Gastrocnemius medialis (tissue), 4 donors: ENCODE measurements at regions not wholly inside any gene's neighbourhood (a gene's known extent, or its start where the extent isn't known, plus 50 kb on each side); places are given as distances from the start of the nearest gene placed in this dataset.

ENCODE experiments used
- ATAC-seq, 2 donors: fragments of 150-250 bp; one replicate each; pipeline ENCODE4 v1.9.1; 2016
- DNase-seq, 2 donors: peaks; one replicate each; pipeline ENCODE4 v3.0.0-alpha.2; 2019
- H3K27ac ChIP-seq, 4 donors: fragments of 200-600 bp; sonication (generic); 1 replicate in 1 of 4; 2 replicates in 3 of 4; pipeline ENCODE4 v1.5.1; 2016 to 2018; ENCODE audit warnings: mild to moderate bottlenecking in 2 of 4, moderate library complexity in 1 of 4
- H3K27me3 ChIP-seq, 3 donors: fragments of 200-600 bp; sonication (generic) in 2 of 3; 1 replicate in 1 of 3; 2 replicates in 2 of 3; pipeline versions ENCODE4 v1.5.1 to v1.6.0; 2016 to 2019; ENCODE audit warnings: mild to moderate bottlenecking in 1 of 3, moderate library complexity in 1 of 3
- H3K36me3 ChIP-seq, 2 donors: fragments of 200-600 bp; sonication (generic) in 1 of 2; one replicate each; pipeline ENCODE4 v1.5.1; 2017 to 2018
- H3K4me1 ChIP-seq, 2 donors: fragments of 200-600 bp; sonication (generic) in 1 of 2; one replicate each; pipeline ENCODE4 v1.5.1; 2016 to 2017; ENCODE audit warnings: mild to moderate bottlenecking in 2 of 2
- H3K4me3 ChIP-seq, 4 donors: fragments of 200-600 bp; sonication (generic) in 3 of 4; 1 replicate in 1 of 4; 2 replicates in 3 of 4; pipeline ENCODE4 v1.5.1; 2016 to 2019; ENCODE audit warnings: mild to moderate bottlenecking in 2 of 4
- H3K9me3 ChIP-seq, 3 donors: fragments of 200-600 bp; sonication (generic) in 2 of 3; 1 replicate in 1 of 3; 2 replicates in 2 of 3; pipeline ENCODE4 v1.5.1; 2016 to 2019
- CTCF ChIP-seq, 5 experiments: fragments of 450-650 bp in 3 of 5; fragments of 200-600 bp in 2 of 5; sonication (generic) in 2 of 5; IDR thresholded peaks in 4 of 5; conservative IDR thresholded peaks in 1 of 5; 1 replicate in 4 of 5; 2 replicates in 1 of 5; pipeline ENCODE4 v1.5.1; 2016 to 2019; ENCODE audit warnings: antibody characterized with exemption in 5 of 5, mild to moderate bottlenecking in 3 of 5, moderate library complexity in 3 of 5
- POLR2A ChIP-seq, 2 donors: fragments of 450-650 bp; IDR thresholded peaks; one replicate each; pipeline ENCODE4 v1.6.1; 2017; ENCODE audit warnings: antibody characterized with exemption in 2 of 2, mild to moderate bottlenecking in 2 of 2, moderate library complexity in 2 of 2
- in situ Hi-C, 4 donors: fragments of 200-750 bp; cut with MboI; loops; one replicate each; pipeline versions ENCODE4 v1.15.0 to v1.8.0; 2017; ENCODE audit warnings: low sequenced_read_pairs in 4 of 4
- intact Hi-C: fragments of 100-400 bp; cut with DNase I; formaldehyde crosslinking; loops from one replicate; pipeline ENCODE4 v1.15.1; 2023; ENCODE audit warnings: low total_unique reads

- DNase-seq (no peak), ATAC-seq (no peak)
- Histone ChIP-seq H3K4me3 (no peak overlapping the region), H3K9me3 (no peaks in the 10 kb centered on the region), H3K27me3 (peaks cover 0 to 4% (median 0%) of the 10 kb centered on the region in 3 donors), H3K27ac (no peak overlapping the region), H3K4me1 (no peaks in the 10 kb centered on the region), H3K36me3 (no peaks in the 10 kb centered on the region)
- intact Hi-C loops: no loop called here
- in situ Hi-C loops: no loop called here
- TF ChIP-seq POLR2A (IDR thresholded peaks at IDR 0.05) (no peak), CTCF (IDR thresholded peaks at IDR 0.05 in 4 of 5, conservative IDR thresholded peaks at IDR 0.05 in 1 of 5) (no peak)
Observed at GRCh38 chrX:137483554-137483953, 82.4 kb upstream of the ZIC3 start.

GRCh38 chrX:137482136-137482535 lies 83.8 kb upstream of the ZIC3 start:
- H3K27me3 ChIP-seq: peaks cover 0 to 4% (median 0%) of the 10 kb centered on the region in 3 donors
- H3K36me3 ChIP-seq: no peaks in the 10 kb centered on the region
- in situ Hi-C loops: no loop called here
- no peaks in the 10 kb centered on the region for H3K4me1 ChIP-seq
- TF ChIP-seq POLR2A (IDR thresholded peaks at IDR 0.05) (no peak), CTCF (IDR thresholded peaks at IDR 0.05 in 4 of 5, conservative IDR thresholded peaks at IDR 0.05 in 1 of 5) (no peak)
- DNase-seq (no peak), ATAC-seq (no peak)
- no peaks in the 10 kb centered on the region for H3K9me3 ChIP-seq
- intact Hi-C loops: no loop called here
- no peak overlapping the region for H3K4me3 ChIP-seq
- H3K27ac ChIP-seq: no peak overlapping the region

GRCh38 chrX:137479386-137479785 lies 86.5 kb upstream of the ZIC3 start:
- no peak for DNase-seq
- no peaks in the 10 kb centered on the region for H3K36me3 ChIP-seq
- H3K9me3 ChIP-seq: no peaks in the 10 kb centered on the region
- TF ChIP-seq POLR2A (IDR thresholded peaks at IDR 0.05) (no peak), CTCF (IDR thresholded peaks at IDR 0.05 in 4 of 5, conservative IDR thresholded peaks at IDR 0.05 in 1 of 5) (no peak)
- in situ Hi-C loops: no loop called here
- H3K4me3 ChIP-seq: no peak overlapping the region
- H3K27ac ChIP-seq: no peak overlapping the region
- no peak for ATAC-seq
- peaks cover 0 to 4% (median 0%) of the 10 kb centered on the region in 3 donors for H3K27me3 ChIP-seq
- H3K4me1 ChIP-seq: no peaks in the 10 kb centered on the region
- intact Hi-C loops: no loop called here

GRCh38 chrX:137441711-137442110 lies 124.2 kb upstream of the ZIC3 start:
- Histone ChIP-seq H3K4me3 (no peak overlapping the region), H3K36me3 (no peaks in the 10 kb centered on the region), H3K27me3 (no peaks in the 10 kb centered on the region), H3K9me3 (no peaks in the 10 kb centered on the region), H3K4me1 (no peaks in the 10 kb centered on the region), H3K27ac (no peak overlapping the region)
- no peak for ATAC-seq
- in situ Hi-C loops: no loop called here
- intact Hi-C loops: no loop called here
- DNase-seq: no peak
- TF ChIP-seq POLR2A (IDR thresholded peaks at IDR 0.05) (no peak), CTCF (IDR thresholded peaks at IDR 0.05 in 4 of 5, conservative IDR thresholded peaks at IDR 0.05 in 1 of 5) (no peak)

- in situ Hi-C loops (no loop called here), intact Hi-C loops (no loop called here)
- DNase-seq (no peak), ATAC-seq (no peak)
- TF ChIP-seq CTCF (IDR thresholded peaks at IDR 0.05 in 4 of 5, conservative IDR thresholded peaks at IDR 0.05 in 1 of 5) (no peak), POLR2A (IDR thresholded peaks at IDR 0.05) (no peak)
- peaks cover 0 to under 1% of the 10 kb centered on the region in 2 donors for H3K4me1 ChIP-seq
- no peak overlapping the region for H3K4me3 ChIP-seq
- H3K27me3 ChIP-seq: peaks cover 13 to 33% (median 27%) of the 10 kb centered on the region in 3 donors
- H3K27ac ChIP-seq: no peak overlapping the region
- H3K9me3 ChIP-seq: no peaks in the 10 kb centered on the region
- H3K36me3 ChIP-seq: no peaks in the 10 kb centered on the region
Observed at GRCh38 chrX:137432609-137433008, 133.3 kb upstream of the ZIC3 start.
